EH (cell line): ENCODE measurements at regions not wholly inside any gene's neighbourhood (a gene's known extent, or its start where the extent isn't known, plus 50 kb on each side); places are given as distances from the start of the nearest gene placed in this dataset.

ENCODE experiments used
- DNase-seq: peaks from one replicate; pipeline ENCODE4 v3.0.0-alpha.2; 2015; ENCODE audit warnings: low read depth

DNA sequence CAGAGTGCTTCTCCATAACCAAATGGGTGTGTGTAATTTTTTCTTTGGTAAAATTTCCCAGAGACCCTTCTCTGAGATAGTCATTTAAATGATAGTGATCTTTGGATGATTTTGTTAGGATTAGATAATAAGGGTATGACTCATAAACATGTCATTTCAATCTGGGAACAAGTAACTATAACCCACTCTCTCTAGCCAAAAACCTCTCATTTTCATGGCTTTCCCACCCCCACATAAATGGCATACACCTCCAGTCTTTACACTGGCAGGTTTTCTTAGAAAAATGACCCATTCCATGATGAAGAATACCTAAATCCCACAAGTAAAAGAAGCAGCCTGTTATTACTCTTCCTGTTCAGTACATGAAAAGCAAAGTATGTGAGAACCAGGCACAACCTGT lies 572.0 kb upstream of the ZEB2 start:
- peak; percentile 72 for DNase-seq

- peak; percentile 94 for DNase-seq
Measured at GRCh38 chr2:145090841-145091761, 571.2 kb upstream of the ZEB2 start.

DNA sequence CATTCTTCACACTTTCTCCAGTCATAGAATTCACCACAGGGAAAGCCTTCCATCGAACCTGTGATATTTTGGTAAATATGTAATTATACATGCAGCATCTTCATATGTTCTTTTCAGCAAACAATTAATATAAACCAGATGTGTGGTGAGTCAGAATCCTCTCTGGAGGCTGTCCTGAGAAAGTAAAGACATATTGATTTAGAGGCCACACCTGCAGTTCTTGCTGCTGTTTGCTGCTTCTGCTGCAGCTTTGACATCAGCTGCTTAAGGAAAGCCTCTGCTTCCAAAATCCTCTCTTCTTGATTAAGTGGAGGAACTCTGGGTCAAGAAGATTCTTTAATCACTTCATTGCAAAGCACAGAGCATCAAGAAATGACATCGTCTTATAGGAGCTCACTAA lies 568.8 kb upstream of the ZEB2 start:
- DNase-seq, result peak; percentile 45

DNA sequence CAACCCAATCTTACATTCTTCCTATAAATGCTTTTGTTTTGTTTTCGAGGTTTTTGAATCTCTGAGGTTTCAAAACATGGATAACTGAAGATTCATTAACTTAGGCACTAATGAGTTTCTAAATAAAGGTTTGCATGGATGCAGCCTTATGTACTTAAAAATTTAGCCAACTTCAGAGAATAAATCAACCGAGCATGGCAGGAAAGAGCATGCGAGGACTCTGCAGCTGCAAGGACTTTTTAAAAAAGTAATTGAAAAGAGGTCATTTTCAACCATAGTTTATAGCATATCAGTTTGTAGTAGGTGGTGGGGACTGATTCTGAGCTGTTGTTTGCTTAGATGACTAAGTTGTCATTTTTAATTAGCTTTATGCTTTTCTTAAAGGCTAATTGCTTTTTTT lies 567.0 kb upstream of the ZEB2 start:
- peak; percentile 59 for DNase-seq

- peak; percentile 80 for DNase-seq
Measured at GRCh38 chr2:145085612-145086011, 565.7 kb upstream of the ZEB2 start.

GRCh38 chr2:145080426-145080825 lies 560.5 kb upstream of the ZEB2 start:
- no peak for DNase-seq

GRCh38 chr2:145079641-145080040 lies 559.7 kb upstream of the ZEB2 start:
- DNase-seq, result no peak

GRCh38 chr2:145078923-145079322 lies 559.0 kb upstream of the ZEB2 start:
- DNase-seq, result no peak

- DNase-seq, result no peak
Measured at GRCh38 chr2:145076085-145076484, 556.2 kb upstream of the ZEB2 start.

DNA sequence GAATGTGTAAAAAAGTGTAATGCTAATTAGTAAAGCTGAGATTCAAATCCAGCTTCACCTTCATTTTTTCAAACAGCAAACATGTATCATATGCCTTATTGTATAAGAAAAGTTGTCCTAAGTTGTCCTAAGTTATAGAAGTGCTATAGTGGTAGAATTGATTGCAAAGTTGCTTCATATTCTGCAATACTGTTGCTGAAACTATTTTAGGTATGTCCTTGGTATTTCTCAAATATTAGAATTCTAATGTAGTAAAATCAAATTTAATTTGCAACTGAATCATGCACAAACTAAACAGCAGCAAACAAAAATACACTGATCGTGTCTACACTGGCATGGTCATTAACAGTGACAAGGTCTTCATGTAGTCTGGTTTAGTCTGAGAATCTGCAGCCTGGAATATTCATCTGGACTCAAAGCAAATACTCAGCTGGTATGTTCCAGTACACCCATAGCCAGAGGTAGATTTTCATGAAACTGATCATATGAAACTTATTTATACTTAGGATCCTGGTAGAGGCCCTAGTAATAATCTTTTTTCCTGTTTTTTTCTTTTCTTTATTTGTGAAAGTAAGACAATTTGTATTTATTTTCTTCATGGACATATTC lies 555.6 kb upstream of the ZEB2 start:
- peak; percentile 33 for DNase-seq

- DNase-seq, result no peak
Measured at GRCh38 chr2:145070703-145071102, 550.8 kb upstream of the ZEB2 start.

- no peak for DNase-seq
Measured at GRCh38 chr2:145068509-145068908, 548.6 kb upstream of the ZEB2 start.

GRCh38 chr2:145067549-145068030 lies 547.7 kb upstream of the ZEB2 start:
- DNase-seq, result no peak

DNA sequence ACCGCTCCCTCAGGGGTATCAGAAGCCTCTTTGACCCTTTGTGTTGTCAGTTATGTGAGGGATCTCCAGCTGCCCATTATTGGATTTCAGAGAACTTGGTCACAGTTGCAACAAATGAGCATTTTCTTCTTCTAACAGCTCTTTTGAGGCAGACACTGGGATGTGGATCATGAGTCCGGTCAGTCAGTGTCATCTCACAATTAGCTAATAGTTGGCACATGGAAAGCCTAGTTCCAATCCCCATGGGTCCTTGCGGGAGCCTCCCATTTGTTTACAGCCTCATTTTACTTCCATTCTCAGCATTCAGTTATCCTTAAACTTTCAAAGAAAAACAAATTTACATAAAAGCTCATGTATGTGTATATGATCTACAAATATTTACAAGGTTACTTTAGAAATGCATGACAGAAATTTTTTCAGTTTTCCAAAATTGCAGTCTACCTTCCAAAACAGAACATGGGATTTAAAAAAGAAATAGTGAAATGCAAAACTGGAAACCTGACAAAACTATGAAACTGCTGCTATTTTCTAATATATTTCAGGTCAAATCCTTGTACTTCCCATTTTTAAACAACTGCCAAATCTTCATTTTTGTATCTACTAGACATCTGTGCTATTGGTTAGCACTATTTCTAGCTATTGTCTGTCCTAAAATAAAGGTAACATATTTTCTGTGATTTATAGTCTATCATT lies 547.1 kb upstream of the ZEB2 start:
- no peak for DNase-seq

- peak; percentile 54 for DNase-seq
Measured at GRCh38 chr2:145066151-145066661, 546.3 kb upstream of the ZEB2 start.

- DNase-seq, result no peak
Measured at GRCh38 chr2:145065342-145065741, 545.4 kb upstream of the ZEB2 start.

DNA sequence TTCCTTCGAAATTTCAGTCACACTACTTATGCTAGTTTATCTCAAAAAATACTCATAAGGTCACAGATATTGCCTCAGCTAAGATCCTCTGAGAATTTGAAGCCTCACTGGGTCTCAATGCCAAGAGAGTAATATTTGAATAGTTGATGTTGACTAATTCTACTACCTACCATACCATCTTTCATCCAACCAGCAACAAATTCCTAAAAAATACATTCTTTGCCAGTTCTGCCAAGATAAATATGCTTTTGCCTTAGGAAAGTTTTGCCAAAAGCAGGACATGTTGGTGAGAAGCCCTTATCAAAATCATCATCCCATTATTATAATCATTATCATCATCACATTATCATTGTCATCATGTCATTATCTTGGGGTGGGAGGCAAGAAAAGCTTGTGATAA lies 544.6 kb upstream of the ZEB2 start:
- no peak for DNase-seq

DNA sequence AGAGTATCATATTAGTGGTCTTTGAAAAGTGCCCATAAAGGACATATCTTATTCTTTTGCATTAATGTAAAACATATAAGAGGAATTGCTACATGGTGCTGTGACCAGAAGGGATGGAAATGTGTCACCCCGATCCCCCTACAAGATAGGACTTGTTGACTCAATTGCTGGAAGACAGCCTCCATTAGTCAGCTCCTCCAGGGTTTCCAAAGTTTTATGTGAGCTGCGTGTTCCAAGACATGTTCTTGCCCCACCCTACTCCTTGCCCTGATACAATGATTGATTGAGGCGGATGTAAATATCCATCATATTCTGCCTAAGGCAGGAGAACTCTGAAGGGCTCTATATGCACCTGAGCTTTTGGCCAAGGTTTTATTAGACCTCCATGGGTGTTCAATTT lies 541.0 kb upstream of the ZEB2 start:
- no peak for DNase-seq

GRCh38 chr2:145059914-145060313 lies 540.0 kb upstream of the ZEB2 start:
- no peak for DNase-seq

GRCh38 chr2:145059343-145059742 lies 539.4 kb upstream of the ZEB2 start:
- no peak for DNase-seq

DNA sequence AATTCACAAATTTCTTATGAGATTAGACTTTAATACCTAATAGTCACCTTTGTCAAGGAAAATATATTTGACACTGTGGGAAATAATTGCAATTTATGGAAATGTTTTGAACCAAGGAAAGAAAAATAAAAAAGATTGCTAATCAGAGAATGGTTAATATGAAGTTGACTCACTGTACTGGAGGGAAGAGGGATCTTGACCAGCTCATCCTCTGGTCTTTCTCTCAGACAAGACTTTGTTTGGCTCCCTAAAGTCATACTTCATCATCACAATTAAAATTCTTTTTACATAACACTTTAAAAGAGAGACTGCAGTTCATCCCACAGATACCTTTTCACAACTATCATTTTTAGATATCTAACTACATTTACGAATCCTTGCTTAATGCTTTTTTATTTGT lies 538.5 kb upstream of the ZEB2 start:
- DNase-seq, result peak; percentile 49

GRCh38 chr2:145055651-145056050 lies 535.7 kb upstream of the ZEB2 start:
- no peak for DNase-seq

- DNase-seq, result no peak
Measured at GRCh38 chr2:145050134-145050533, 530.2 kb upstream of the ZEB2 start.
